IMR-90 (cell line): ENCODE measurements at regions not wholly inside any gene's neighbourhood (a gene's known extent, or its start where the extent isn't known, plus 50 kb on each side); places are given as distances from the start of the nearest gene placed in this dataset.

Experiments used
- CEBPB ChIP-seq: IDR thresholded peaks from 2 replicates; pipeline ENCODE4 v1.6.1; 2012; ENCODE audit warnings: low read depth, low read length, improper control_type of control experiment
- CHD1 ChIP-seq: IDR thresholded peaks from 2 replicates; pipeline ENCODE4 v1.6.1; 2012; ENCODE audit warnings: low read depth, low read length, improper control_type of control experiment
- POLR2A ChIP-seq: IDR thresholded peaks from 2 replicates; pipeline ENCODE4 v1.6.1; 2012; ENCODE audit warnings: mild to moderate bottlenecking, low read depth, low read length
- RAD21 ChIP-seq: IDR thresholded peaks from 2 replicates; pipeline ENCODE4 v1.6.1; 2012; ENCODE audit warnings: low read length, improper control_type of control experiment
- RCOR1 ChIP-seq: IDR thresholded peaks from 2 replicates; pipeline ENCODE4 v1.6.1; 2012; ENCODE audit warnings: mild to moderate bottlenecking, low read length, improper control_type of control experiment; ENCODE audit not compliant: insufficient replicate concordance
- RFX5 ChIP-seq: IDR thresholded peaks from 2 replicates; pipeline ENCODE4 v1.8.0; 2012; ENCODE audit warnings: low read depth, mild to moderate bottlenecking, low read length, moderate library complexity
- TF ChIP-seq, protein P1 (sequence below): conservative IDR thresholded peaks from 2 replicates; pipeline ENCODE4 v1.5.1; 2012; ENCODE audit warnings: mild to moderate bottlenecking, low read depth, low read length, improper control_type of control experiment

DNA sequence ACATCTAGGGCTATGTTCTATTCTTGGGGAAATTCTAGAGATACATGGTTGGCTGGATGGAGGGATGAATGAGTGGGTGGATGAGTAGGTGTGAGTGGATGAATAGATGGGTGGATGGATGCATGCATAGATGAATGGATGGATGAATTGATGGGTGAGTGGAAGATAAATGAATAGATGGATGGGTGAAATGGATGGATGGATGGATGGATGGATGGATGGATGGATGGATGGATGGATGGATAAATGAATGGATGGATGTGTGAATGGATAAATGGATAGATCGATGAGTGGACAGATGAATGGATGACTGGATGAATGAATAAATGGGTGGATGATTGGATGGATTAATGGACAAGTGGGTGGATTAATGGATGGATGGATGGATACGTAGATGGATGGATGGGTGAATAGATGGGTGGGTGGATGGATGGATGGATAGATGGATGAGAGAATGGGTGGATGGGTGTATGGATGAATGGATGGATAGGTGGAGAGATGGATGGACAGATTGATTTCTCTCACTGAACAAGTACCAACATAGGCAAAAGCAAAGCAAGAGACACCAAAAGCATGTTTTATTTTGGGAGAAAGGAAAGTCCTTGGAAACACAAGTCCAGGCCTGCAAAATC, 143.2 kb downstream of the TSHZ3 start:
- TF ChIP-seq, protein P1, sequence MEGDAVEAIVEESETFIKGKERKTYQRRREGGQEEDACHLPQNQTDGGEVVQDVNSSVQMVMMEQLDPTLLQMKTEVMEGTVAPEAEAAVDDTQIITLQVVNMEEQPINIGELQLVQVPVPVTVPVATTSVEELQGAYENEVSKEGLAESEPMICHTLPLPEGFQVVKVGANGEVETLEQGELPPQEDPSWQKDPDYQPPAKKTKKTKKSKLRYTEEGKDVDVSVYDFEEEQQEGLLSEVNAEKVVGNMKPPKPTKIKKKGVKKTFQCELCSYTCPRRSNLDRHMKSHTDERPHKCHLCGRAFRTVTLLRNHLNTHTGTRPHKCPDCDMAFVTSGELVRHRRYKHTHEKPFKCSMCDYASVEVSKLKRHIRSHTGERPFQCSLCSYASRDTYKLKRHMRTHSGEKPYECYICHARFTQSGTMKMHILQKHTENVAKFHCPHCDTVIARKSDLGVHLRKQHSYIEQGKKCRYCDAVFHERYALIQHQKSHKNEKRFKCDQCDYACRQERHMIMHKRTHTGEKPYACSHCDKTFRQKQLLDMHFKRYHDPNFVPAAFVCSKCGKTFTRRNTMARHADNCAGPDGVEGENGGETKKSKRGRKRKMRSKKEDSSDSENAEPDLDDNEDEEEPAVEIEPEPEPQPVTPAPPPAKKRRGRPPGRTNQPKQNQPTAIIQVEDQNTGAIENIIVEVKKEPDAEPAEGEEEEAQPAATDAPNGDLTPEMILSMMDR: no peak
- no peak for TF ChIP-seq CEBPB
- no peak for TF ChIP-seq RAD21
- no peak for TF ChIP-seq POLR2A
- TF ChIP-seq CHD1: no peak
- TF ChIP-seq RCOR1: no peak
- no peak for TF ChIP-seq RFX5
